GM21717 (cell line): ENCODE measurements at regions not wholly inside any gene's neighbourhood (a gene's known extent, or its start where the extent isn't known, plus 50 kb on each side); places are given as distances from the start of the nearest gene placed in this dataset.
"Not testable (repeated sequence)": the region's sequence is repeated elsewhere in the genome, so short reads cannot be mapped to it uniquely, and the experiment has no call there.

ENCODE experiments used
- ATAC-seq: cut with Tn5 transposase; IDR thresholded peaks from one replicate; pipeline ENCODE4 v1.9.1; 2021; ENCODE audit warnings: mild to moderate bottlenecking, moderate library complexity; ENCODE audit not compliant: unreplicated experiment

GRCh38 chr2:125979886-125980285 is 676.1 kb upstream of the GYPC start:
- no peak for ATAC-seq

DNA sequence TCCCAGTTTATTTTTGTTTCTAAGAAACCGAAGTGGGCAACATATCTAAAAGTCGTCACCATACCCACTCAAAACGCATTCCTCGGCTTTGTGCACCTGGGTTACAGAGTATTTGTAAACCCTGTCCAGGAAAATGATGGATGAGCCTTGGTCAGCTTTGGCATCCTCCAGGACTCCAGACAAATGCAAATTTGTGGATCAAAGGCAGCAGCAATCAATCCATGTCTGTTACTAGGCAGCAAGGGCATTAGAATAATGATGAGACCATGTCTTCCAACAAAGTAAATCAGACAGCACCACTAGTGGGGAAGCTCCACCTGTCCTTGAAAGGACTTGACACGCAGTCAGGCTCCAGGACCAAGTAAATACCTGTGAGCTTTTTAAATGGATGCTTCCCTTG is 672.6 kb upstream of the GYPC start:
- ATAC-seq, result no peak

DNA sequence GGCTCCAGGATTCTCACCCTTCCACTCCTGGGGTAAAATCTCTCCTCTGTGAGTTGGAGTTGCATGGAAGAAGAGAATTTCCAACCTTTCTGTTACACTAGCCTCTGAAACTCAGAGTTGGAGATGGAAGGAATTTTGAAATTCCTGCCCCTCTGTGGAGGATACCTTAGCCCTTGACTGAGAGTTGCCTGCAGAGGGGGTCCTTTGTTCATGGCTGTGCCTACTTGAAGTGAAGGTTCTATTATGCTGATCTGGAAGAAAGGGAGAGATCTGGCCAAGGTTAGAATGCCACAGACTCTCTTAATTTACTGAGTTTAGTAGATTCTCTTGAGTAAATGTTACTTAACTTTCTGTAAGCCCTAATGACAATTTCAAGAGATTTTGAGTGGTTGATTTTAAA is 626.6 kb upstream of the GYPC start:
- no peak for ATAC-seq

GRCh38 chr2:126038861-126039260 is 617.1 kb upstream of the GYPC start:
- no peak for ATAC-seq

GRCh38 chr2:126041391-126042047 is 614.4 kb upstream of the GYPC start:
- no peak for ATAC-seq

GRCh38 chr2:126042089-126042488 is 613.9 kb upstream of the GYPC start:
- ATAC-seq, result no peak

DNA sequence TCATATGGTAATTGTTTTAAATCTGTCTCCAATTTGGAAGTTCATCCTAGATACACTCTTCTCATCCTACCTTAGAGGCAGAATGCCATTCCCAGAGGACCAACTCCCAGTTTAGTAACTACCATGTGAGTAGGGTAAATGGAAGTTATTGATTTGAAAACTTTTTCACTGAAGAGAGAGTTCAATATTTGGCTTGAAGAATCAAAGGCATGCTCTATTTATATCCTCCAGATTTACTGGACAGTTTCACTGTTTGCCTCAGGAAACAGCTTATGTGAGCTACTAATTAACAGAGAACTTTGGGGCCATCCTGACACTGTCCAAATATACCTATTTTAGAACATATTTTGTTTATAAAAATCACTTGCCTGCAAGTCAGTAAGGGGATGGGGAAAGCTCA is 607.2 kb upstream of the GYPC start:
- no peak for ATAC-seq

GRCh38 chr2:126049461-126049860 is 606.5 kb upstream of the GYPC start:
- ATAC-seq, result no peak

GRCh38 chr2:126050991-126051736 is 604.8 kb upstream of the GYPC start:
- no peak for ATAC-seq

GRCh38 chr2:126051737-126052240 is 604.2 kb upstream of the GYPC start:
- not testable (repeated sequence) for ATAC-seq

GRCh38 chr2:126059379-126059778 is 596.6 kb upstream of the GYPC start:
- no peak for ATAC-seq

- ATAC-seq, result no peak
These were observed 570.8 kb upstream of the GYPC start for GRCh38 chr2:126085011-126085795.

GRCh38 chr2:126100962-126101361 is 555.0 kb upstream of the GYPC start:
- no peak for ATAC-seq

DNA sequence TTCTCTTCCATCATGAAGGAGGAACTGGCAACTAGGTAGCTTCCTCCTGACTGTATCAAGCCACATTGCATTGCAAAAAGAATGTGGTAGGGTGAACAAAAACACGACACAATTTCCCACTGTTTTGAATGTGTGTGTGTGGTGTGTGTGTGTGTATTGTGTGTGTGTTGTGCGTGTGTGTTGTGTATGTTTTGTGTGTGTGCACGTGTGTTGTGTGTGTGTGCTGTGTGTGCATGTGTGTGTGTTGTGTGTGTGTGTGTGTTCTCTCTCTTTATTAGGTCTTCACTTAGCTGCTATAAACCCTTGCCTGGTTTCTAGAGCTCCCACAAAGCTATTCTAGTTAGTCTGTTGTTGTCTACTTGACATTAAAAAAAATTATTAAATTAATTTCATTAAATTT is 550.0 kb upstream of the GYPC start:
- ATAC-seq, result no peak

- ATAC-seq, result no peak
These were observed 548.1 kb upstream of the GYPC start for GRCh38 chr2:126107883-126108282.

- ATAC-seq, result no peak
These were observed 540.0 kb upstream of the GYPC start for GRCh38 chr2:126115975-126116374.

DNA sequence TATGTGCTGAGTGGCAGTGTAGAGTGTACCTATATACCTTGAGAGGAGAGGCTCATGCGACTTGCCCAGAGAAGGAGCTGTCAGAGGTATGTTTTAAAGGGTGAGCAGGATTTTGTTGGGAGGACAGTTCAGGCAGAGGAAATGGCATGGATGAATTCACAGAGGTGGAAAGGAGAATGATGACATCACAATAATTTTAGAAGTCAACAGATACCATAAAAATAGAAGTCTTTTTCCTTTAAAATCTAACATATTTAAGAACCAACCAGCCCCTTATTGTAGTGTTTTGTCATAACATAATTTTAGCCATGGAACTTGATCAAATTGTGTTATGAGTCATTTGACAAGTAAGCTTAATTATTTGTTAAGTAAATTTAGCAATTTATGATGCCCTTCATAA is 538.1 kb upstream of the GYPC start:
- ATAC-seq, result no peak

DNA sequence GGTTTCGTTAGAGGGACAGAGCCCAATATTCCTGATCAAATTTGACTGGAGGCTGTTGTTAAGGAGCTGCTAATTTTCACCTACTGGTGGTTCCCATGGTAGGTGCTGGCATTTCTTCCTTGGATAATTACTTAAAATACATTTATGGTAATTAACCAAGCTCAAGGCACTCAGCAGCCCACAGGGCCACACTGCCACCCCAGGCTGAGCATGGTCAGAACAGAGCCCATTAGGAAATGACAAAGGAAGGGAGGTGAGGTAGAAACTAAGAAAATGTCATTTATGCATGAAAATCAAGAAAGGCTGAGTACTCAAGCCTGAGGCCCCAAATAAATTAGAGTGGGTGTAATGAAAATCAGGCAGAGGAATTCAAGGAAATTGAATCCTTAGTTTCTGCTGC is 510.2 kb upstream of the GYPC start:
- ATAC-seq, result no peak

DNA sequence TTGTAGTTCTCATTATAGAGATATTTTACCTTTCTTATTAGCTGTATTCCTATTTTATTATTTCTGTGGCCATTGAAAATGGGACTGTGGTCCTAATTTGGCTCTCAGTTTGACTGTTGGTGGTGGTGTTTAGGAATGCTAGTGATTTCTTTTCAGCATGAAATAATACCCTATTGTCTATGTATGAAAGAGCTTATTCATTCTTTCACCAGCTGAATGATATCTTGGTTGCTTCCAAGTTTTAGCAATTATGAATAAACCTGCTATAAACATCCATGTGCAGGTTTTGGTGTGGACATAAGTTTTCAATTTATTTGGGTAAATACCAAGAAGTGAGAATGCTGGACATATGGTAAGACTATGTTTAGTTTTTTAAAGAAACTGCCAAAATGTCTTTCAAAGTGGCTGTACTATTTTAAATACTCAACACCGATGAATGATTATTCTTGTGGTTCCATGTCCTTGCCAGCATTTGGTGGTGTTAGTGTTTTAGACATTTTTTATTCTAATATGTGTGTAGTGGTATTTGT is 501.6 kb upstream of the GYPC start:
- ATAC-seq, result no peak

GRCh38 chr2:126160950-126161349 is 495.0 kb upstream of the GYPC start:
- ATAC-seq, result not testable (repeated sequence)

- no peak for ATAC-seq
These were observed 483.2 kb upstream of the GYPC start for GRCh38 chr2:126172631-126173184.
